Occipital lobe (tissue), 1 donor: ENCODE measurements at regions not wholly inside any gene's neighbourhood (a gene's known extent, or its start where the extent isn't known, plus 50 kb on each side); places are given as distances from the start of the nearest gene placed in this dataset.

Experiments
- DNase-seq: peaks from one replicate; lab custom pipeline; 2025; lab: John Stamatoyannopoulos, UW

- no peak for DNase-seq
These were observed 339.9 kb downstream of the ACTL7B start for GRCh38 chr9:108515856-108516255.

GRCh38 chr9:108512426-108513173 is 343.2 kb downstream of the ACTL7B start:
- no peak for DNase-seq

- DNase-seq = no peak
These were observed 344.5 kb downstream of the ACTL7B start for GRCh38 chr9:108511307-108511706.

GRCh38 chr9:108496846-108497245 is 358.9 kb downstream of the ACTL7B start:
- DNase-seq = no peak

- no peak for DNase-seq
These were observed 366.2 kb downstream of the ACTL7B start for GRCh38 chr9:108489567-108489966.

GRCh38 chr9:108486831-108487230 is 369.0 kb downstream of the ACTL7B start:
- DNase-seq = no peak

GRCh38 chr9:108484468-108484867 is 371.3 kb downstream of the ACTL7B start:
- no peak for DNase-seq

GRCh38 chr9:108483676-108484075 is 372.1 kb downstream of the ACTL7B start:
- DNase-seq = no peak

GRCh38 chr9:108479989-108480652 is 375.7 kb downstream of the ACTL7B start:
- no peak for DNase-seq

- no peak for DNase-seq
These were observed 377.1 kb downstream of the ACTL7B start for GRCh38 chr9:108478431-108479332.

GRCh38 chr9:108477529-108478006 is 378.2 kb downstream of the ACTL7B start:
- no peak for DNase-seq

- DNase-seq = no peak
These were observed 379.2 kb downstream of the ACTL7B start for GRCh38 chr9:108476574-108476973.

GRCh38 chr9:108475813-108476212 is 380.0 kb downstream of the ACTL7B start:
- DNase-seq = no peak

- no peak for DNase-seq
These were observed 381.4 kb downstream of the ACTL7B start for GRCh38 chr9:108474356-108474755.

- no peak for DNase-seq
These were observed 382.3 kb downstream of the ACTL7B start for GRCh38 chr9:108473209-108474112.

- DNase-seq = no peak
These were observed 386.1 kb downstream of the ACTL7B start for GRCh38 chr9:108469654-108470053.

GRCh38 chr9:108468364-108468763 is 387.4 kb downstream of the ACTL7B start:
- no peak for DNase-seq

GRCh38 chr9:108467653-108468324 is 388.0 kb downstream of the ACTL7B start:
- no peak for DNase-seq

- DNase-seq = no peak
These were observed 388.6 kb downstream of the ACTL7B start for GRCh38 chr9:108467161-108467560.

- DNase-seq = no peak
These were observed 389.5 kb downstream of the ACTL7B start for GRCh38 chr9:108466304-108466703.
